ENCODE measurements at regions not wholly inside any gene's neighbourhood (a gene's known extent, or its start where the extent isn't known, plus 50 kb on each side); places are given as distances from the start of the nearest gene placed in this dataset.

- no peak for TF ChIP-seq POLR2A (IDR thresholded peaks at IDR 0.05; ENCODE audit: low read length)
- TF ChIP-seq GATA1 (IDR thresholded peaks at IDR 0.05; ENCODE audit: low read depth, low read length) = no peak
- DNase-seq = no peak
Measured at GRCh38 chr10:9743639-9744038, 1274.0 kb upstream of the CELF2 start.

GRCh38 chr10:9745158-9745557, 1272.5 kb upstream of the CELF2 start:
- no peak for TF ChIP-seq GATA1 (IDR thresholded peaks at IDR 0.05; ENCODE audit: low read depth, low read length)
- no peak for TF ChIP-seq POLR2A (IDR thresholded peaks at IDR 0.05; ENCODE audit: low read length)
- DNase-seq = no peak

GRCh38 chr10:9757176-9757575, 1260.5 kb upstream of the CELF2 start:
- no peak for DNase-seq
- TF ChIP-seq POLR2A (IDR thresholded peaks at IDR 0.05; ENCODE audit: low read length) (no peak), GATA1 (IDR thresholded peaks at IDR 0.05; ENCODE audit: low read depth, low read length) (no peak)

- TF ChIP-seq POLR2A (IDR thresholded peaks at IDR 0.05; ENCODE audit: low read length) = no peak
- no peak for TF ChIP-seq GATA1 (IDR thresholded peaks at IDR 0.05; ENCODE audit: low read depth, low read length)
- no peak for DNase-seq
Measured at GRCh38 chr10:9759596-9759995, 1258.1 kb upstream of the CELF2 start.

GRCh38 chr10:9762966-9763656, 1254.6 kb upstream of the CELF2 start:
- TF ChIP-seq GATA1 (IDR thresholded peaks at IDR 0.05; ENCODE audit: low read depth, low read length) (no peak), POLR2A (IDR thresholded peaks at IDR 0.05; ENCODE audit: low read length) (no peak)
- DNase-seq = no peak

- DNase-seq = peak in 1 of 2 experiments; percentile 4
- TF ChIP-seq GATA1 (IDR thresholded peaks at IDR 0.05; ENCODE audit: low read depth, low read length) (no peak), POLR2A (IDR thresholded peaks at IDR 0.05; ENCODE audit: low read length) (no peak)
Measured at GRCh38 chr10:9766762-9767161, 1250.9 kb upstream of the CELF2 start.

GRCh38 chr10:9781666-9782065, 1236.0 kb upstream of the CELF2 start:
- TF ChIP-seq POLR2A (IDR thresholded peaks at IDR 0.05; ENCODE audit: low read length) (no peak), GATA1 (IDR thresholded peaks at IDR 0.05; ENCODE audit: low read depth, low read length) (no peak)

GRCh38 chr10:9786101-9786500, 1231.6 kb upstream of the CELF2 start:
- DNase-seq = no peak
- TF ChIP-seq POLR2A (IDR thresholded peaks at IDR 0.05; ENCODE audit: low read length) = no peak

More at GRCh38 chr10:9781666-9782065, 1236.0 kb upstream of the CELF2 start:
- no peak for DNase-seq

- DNase-seq = no peak
- TF ChIP-seq GATA1 (IDR thresholded peaks at IDR 0.05; ENCODE audit: low read depth, low read length) = no peak
- no peak for TF ChIP-seq POLR2A (IDR thresholded peaks at IDR 0.05; ENCODE audit: low read length)
Measured at GRCh38 chr10:9786576-9786975, 1231.1 kb upstream of the CELF2 start.

GRCh38 chr10:9789996-9790395, 1227.7 kb upstream of the CELF2 start:
- DNase-seq = no peak
- TF ChIP-seq POLR2A (IDR thresholded peaks at IDR 0.05; ENCODE audit: low read length) (no peak), GATA1 (IDR thresholded peaks at IDR 0.05; ENCODE audit: low read depth, low read length) (no peak)

GRCh38 chr10:9792181-9792580, 1225.5 kb upstream of the CELF2 start:
- TF ChIP-seq POLR2A (IDR thresholded peaks at IDR 0.05; ENCODE audit: low read length) = no peak
- no peak for TF ChIP-seq GATA1 (IDR thresholded peaks at IDR 0.05; ENCODE audit: low read depth, low read length)
- DNase-seq = no peak

- TF ChIP-seq GATA1 (IDR thresholded peaks at IDR 0.05; ENCODE audit: low read depth, low read length) (no peak), POLR2A (IDR thresholded peaks at IDR 0.05; ENCODE audit: low read length) (no peak)
- DNase-seq = no peak
Measured at GRCh38 chr10:9796564-9796963, 1221.1 kb upstream of the CELF2 start.

GRCh38 chr10:9800011-9800410, 1217.7 kb upstream of the CELF2 start:
- no peak for DNase-seq
- TF ChIP-seq GATA1 (IDR thresholded peaks at IDR 0.05; ENCODE audit: low read depth, low read length) (no peak), POLR2A (IDR thresholded peaks at IDR 0.05; ENCODE audit: low read length) (no peak)

- no peak for TF ChIP-seq POLR2A (IDR thresholded peaks at IDR 0.05; ENCODE audit: low read length)
- TF ChIP-seq GATA1 (IDR thresholded peaks at IDR 0.05; ENCODE audit: low read depth, low read length) = no peak
- DNase-seq = no peak
Measured at GRCh38 chr10:9800571-9800970, 1217.1 kb upstream of the CELF2 start.

- peak; percentile 20 to 81 for DNase-seq
- no peak for TF ChIP-seq GATA1 (IDR thresholded peaks at IDR 0.05; ENCODE audit: low read depth, low read length)
- no peak for TF ChIP-seq POLR2A (IDR thresholded peaks at IDR 0.05; ENCODE audit: low read length)
Measured at GRCh38 chr10:9807846-9808245, 1209.8 kb upstream of the CELF2 start.
